Ishikawa (cell line): ENCODE measurements at regions not wholly inside any gene's neighbourhood (a gene's known extent, or its start where the extent isn't known, plus 50 kb on each side); places are given as distances from the start of the nearest gene placed in this dataset.

Experiments used
- CEBPB ChIP-seq: IDR thresholded peaks from 2 replicates; pipeline ENCODE4 v1.6.1; 2012
- CREB1 ChIP-seq: IDR thresholded peaks from 2 replicates; pipeline ENCODE4 v1.6.1; 2012; ENCODE audit warnings: low read depth
- EGR1 ChIP-seq: IDR thresholded peaks from 2 replicates; pipeline ENCODE4 v1.6.1; 2012
- EP300 ChIP-seq: IDR thresholded peaks from 2 replicates; pipeline ENCODE4 v1.6.1; 2012; ENCODE audit warnings: borderline replicate concordance
- FOXM1 ChIP-seq: IDR thresholded peaks from 2 replicates; pipeline ENCODE4 v1.6.1; 2012; ENCODE audit warnings: low read depth, borderline replicate concordance
- MAX ChIP-seq: IDR thresholded peaks from 2 replicates; pipeline ENCODE4 v1.6.1; 2012
- NFIC ChIP-seq: IDR thresholded peaks from 2 replicates; pipeline ENCODE4 v1.6.1; 2012
- RAD21 ChIP-seq: IDR thresholded peaks from 2 replicates; pipeline ENCODE4 v1.6.1; 2012; ENCODE audit warnings: low read depth
- REST ChIP-seq: IDR thresholded peaks from 2 replicates; pipeline ENCODE4 v1.6.1; 2012; ENCODE audit warnings: low read depth, mild to moderate bottlenecking
- TAF1 ChIP-seq: IDR thresholded peaks from 2 replicates; pipeline ENCODE4 v1.6.1; 2012; ENCODE audit warnings: low read depth, mild to moderate bottlenecking
- TCF12 ChIP-seq: IDR thresholded peaks from 2 replicates; pipeline ENCODE4 v1.6.1; 2012; ENCODE audit warnings: low read depth
- TEAD4 ChIP-seq: IDR thresholded peaks from 2 replicates; pipeline ENCODE4 v1.6.1; 2012
- USF1 ChIP-seq: IDR thresholded peaks from 2 replicates; pipeline ENCODE4 v1.6.1; 2012
- YY1 ChIP-seq: IDR thresholded peaks from 2 replicates; pipeline ENCODE4 v1.6.1; 2012; ENCODE audit warnings: low read depth
- ZBTB7A ChIP-seq: IDR thresholded peaks from 2 replicates; pipeline ENCODE4 v1.6.1; 2012; ENCODE audit warnings: low read depth

- TF ChIP-seq TAF1 (no peak), USF1 (no peak), RAD21 (no peak), YY1 (no peak), NFIC (no peak), CEBPB (no peak), TEAD4 (no peak), EP300 (no peak), MAX (no peak), ZBTB7A (no peak), FOXM1 (no peak), REST (no peak)
These were observed 125.5 kb upstream of the NECTIN1 start for GRCh38 chr11:119854521-119854920.

GRCh38 chr11:119853581-119854360, 124.8 kb upstream of the NECTIN1 start:
- no peak for TF ChIP-seq REST
- TF ChIP-seq EP300, result no peak
- no peak for TF ChIP-seq TAF1
- TF ChIP-seq TCF12, result no peak
- no peak for TF ChIP-seq CEBPB
- TF ChIP-seq FOXM1, result no peak
- no peak for TF ChIP-seq RAD21

- TF ChIP-seq YY1 (no peak), CREB1 (no peak), NFIC (no peak), ZBTB7A (no peak), USF1 (no peak), EGR1 (no peak)
These were observed 123.7 kb upstream of the NECTIN1 start for GRCh38 chr11:119852741-119853140.

GRCh38 chr11:119850822-119851409, 121.9 kb upstream of the NECTIN1 start:
- TF ChIP-seq EP300, result no peak
- no peak for TF ChIP-seq TEAD4
- peak; percentile 51; the same call in 1 of the 2 replicates for TF ChIP-seq REST

GRCh38 chr11:119849872-119850271, 120.9 kb upstream of the NECTIN1 start:
- TF ChIP-seq EP300 (no peak), RAD21 (no peak), TCF12 (no peak), CEBPB (no peak), ZBTB7A (no peak), EGR1 (no peak), TAF1 (no peak), USF1 (no peak), REST (no peak)
